ENCODE measurements at regions not wholly inside any gene's neighbourhood (a gene's known extent, or its start where the extent isn't known, plus 50 kb on each side); places are given as distances from the start of the nearest gene placed in this dataset.

GRCh38 chr4:28109801-28110200 is 1249.2 kb downstream of the STIM2 start:
- TF ChIP-seq POLR2A (IDR thresholded peaks at IDR 0.05) (no peak), CTCF (IDR thresholded peaks at IDR 0.05) (no peak), EP300 (IDR thresholded peaks at IDR 0.05) (no peak)

Data from tibial nerve (tissue), 4 donors.